Astrocyte (in vitro differentiated cells and primary cell): ENCODE measurements at regions not wholly inside any gene's neighbourhood (a gene's known extent, or its start where the extent isn't known, plus 50 kb on each side); places are given as distances from the start of the nearest gene placed in this dataset.

ENCODE experiments used
- DNase-seq: peaks from one replicate; pipeline ENCODE4 v3.0.0-alpha.2; 2010; ENCODE audit warnings: low read depth
- FAIRE-seq: peaks from 2 replicates; lab custom pipeline; 2011; peaks lifted over from hg19 to GRCh38; lab: Jason Lieb, UNC
- H2AFZ ChIP-seq: 2 replicates; pipeline ENCODE4 v1.6.0; 2012; ENCODE audit warnings: low read depth, low read length, inconsistent platforms
- H3K27ac ChIP-seq: 2 replicates; pipeline ENCODE4 v1.5.1; 2011; ENCODE audit warnings: low read depth, low read length, inconsistent platforms
- H3K27me3 ChIP-seq: 2 replicates; pipeline ENCODE4 v1.6.0; 2011; ENCODE audit warnings: low read length, inconsistent platforms; ENCODE audit not compliant: insufficient read depth
- H3K36me3 ChIP-seq: 2 replicates; pipeline ENCODE4 v1.5.1; 2011; ENCODE audit warnings: low read length, inconsistent platforms; ENCODE audit not compliant: insufficient read depth
- H3K4me1 ChIP-seq: 2 replicates; pipeline ENCODE4 v1.5.1; 2011; ENCODE audit warnings: low read length, inconsistent platforms; ENCODE audit not compliant: insufficient read depth
- H3K4me2 ChIP-seq: 2 replicates; pipeline ENCODE4 v1.6.0; 2012; ENCODE audit warnings: low read length, inconsistent platforms
- H3K4me3 ChIP-seq: 2 replicates; pipeline ENCODE4 v1.5.1; 2011; ENCODE audit warnings: low read depth, mild to moderate bottlenecking, low read length, inconsistent platforms; ENCODE audit not compliant: insufficient read depth
- H3K79me2 ChIP-seq: 2 replicates; pipeline ENCODE4 v1.6.0; 2012; ENCODE audit warnings: mild to moderate bottlenecking, low read length, inconsistent platforms; ENCODE audit not compliant: insufficient read depth
- H3K9ac ChIP-seq: 2 replicates; pipeline ENCODE4 v1.6.0; 2012; ENCODE audit warnings: mild to moderate bottlenecking, low read length, inconsistent platforms
- H3K9me3 ChIP-seq: 2 replicates; pipeline ENCODE4 v1.5.1; 2012; ENCODE audit warnings: low read depth, mild to moderate bottlenecking, low read length, inconsistent platforms; ENCODE audit not compliant: insufficient read depth
- H4K20me1 ChIP-seq: 2 replicates; pipeline ENCODE4 v1.6.0; 2012; ENCODE audit warnings: low read length, inconsistent platforms; ENCODE audit not compliant: insufficient read depth
- H3K27ac Mint-ChIP-seq: one replicate; pipeline ENCODE4 v1.8.0; 2021; ENCODE audit warnings: mild to moderate bottlenecking, mixed read lengths; ENCODE audit not compliant: unreplicated experiment
- H3K27me3 Mint-ChIP-seq: one replicate; pipeline ENCODE4 v1.8.0; 2021; ENCODE audit warnings: low read depth, mixed read lengths; ENCODE audit not compliant: unreplicated experiment
- H3K36me3 Mint-ChIP-seq: one replicate; pipeline ENCODE4 v1.8.0; 2021; ENCODE audit warnings: low read depth, mixed read lengths; ENCODE audit not compliant: unreplicated experiment
- H3K4me1 Mint-ChIP-seq: one replicate; pipeline ENCODE4 v1.8.0; 2021; ENCODE audit warnings: low read depth, mixed read lengths; ENCODE audit not compliant: unreplicated experiment
- H3K4me3 Mint-ChIP-seq: one replicate; pipeline ENCODE4 v1.8.0; 2021; ENCODE audit warnings: mild to moderate bottlenecking, moderate library complexity, mixed read lengths; ENCODE audit not compliant: unreplicated experiment
- H3K9me3 Mint-ChIP-seq: one replicate; pipeline ENCODE4 v1.8.0; 2021; ENCODE audit warnings: mild to moderate bottlenecking, mixed read lengths; ENCODE audit not compliant: unreplicated experiment
- EZH2 ChIP-seq: IDR thresholded peaks from 2 replicates; pipeline ENCODE4 v1.6.1; 2012; ENCODE audit warnings: mild to moderate bottlenecking, low read length, inconsistent platforms; ENCODE audit not compliant: insufficient read depth
- TF ChIP-seq, protein P1 (sequence below): IDR thresholded peaks from 2 replicates; pipeline ENCODE4 v1.5.1; 2011; ENCODE audit warnings: low read depth, mild to moderate bottlenecking, inconsistent platforms, low read length, moderate library complexity; ENCODE audit not compliant: insufficient read depth

DNA sequence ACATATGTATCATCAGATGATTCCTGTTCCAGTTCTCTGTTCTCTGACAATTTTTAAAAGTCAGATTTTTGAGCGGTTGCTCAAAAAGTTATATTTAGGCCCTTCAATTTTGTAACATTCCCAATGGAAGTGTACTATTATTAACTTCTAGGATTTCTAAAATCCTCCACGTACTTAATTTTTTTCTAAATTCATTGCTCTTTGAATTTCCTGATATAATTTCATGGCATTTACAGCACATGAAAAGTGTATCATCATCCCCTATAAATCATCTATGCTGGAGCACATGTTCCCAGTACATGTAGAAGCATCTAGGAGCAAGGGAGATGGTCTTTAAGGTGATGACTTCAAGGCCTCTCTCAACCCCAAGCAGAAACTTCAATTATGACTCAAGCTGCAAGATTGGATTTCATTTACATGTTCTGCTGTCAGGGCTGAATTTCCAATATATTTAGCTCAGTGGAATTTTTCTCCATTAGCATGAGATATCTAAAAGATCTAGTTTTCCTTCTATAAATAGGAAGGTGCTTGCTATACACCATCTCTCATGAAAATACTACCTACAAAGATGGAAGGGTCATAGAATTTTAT is 392.8 kb upstream of the MIR17HG start:
- no peaks in the 10 kb centered on the region for H3K4me1 ChIP-seq
- H3K36me3 Mint-ChIP-seq = no peaks in the 10 kb centered on the region
- H3K27ac ChIP-seq = no peak overlapping the region
- DNase-seq = no peak
- H4K20me1 ChIP-seq = no peaks in the 10 kb centered on the region
- no peak overlapping the region for H3K4me3 ChIP-seq
- H3K36me3 ChIP-seq = no peaks in the 10 kb centered on the region
- H2AFZ ChIP-seq = no peak overlapping the region
- no peak overlapping the region for H3K9ac ChIP-seq
- no peak overlapping the region for H3K4me3 Mint-ChIP-seq
- no peaks in the 10 kb centered on the region for H3K9me3 Mint-ChIP-seq
- H3K27me3 ChIP-seq = no peaks in the 10 kb centered on the region
- no peaks in the 10 kb centered on the region for H3K9me3 ChIP-seq
- TF ChIP-seq EZH2 = no peak
- TF ChIP-seq, protein P1, sequence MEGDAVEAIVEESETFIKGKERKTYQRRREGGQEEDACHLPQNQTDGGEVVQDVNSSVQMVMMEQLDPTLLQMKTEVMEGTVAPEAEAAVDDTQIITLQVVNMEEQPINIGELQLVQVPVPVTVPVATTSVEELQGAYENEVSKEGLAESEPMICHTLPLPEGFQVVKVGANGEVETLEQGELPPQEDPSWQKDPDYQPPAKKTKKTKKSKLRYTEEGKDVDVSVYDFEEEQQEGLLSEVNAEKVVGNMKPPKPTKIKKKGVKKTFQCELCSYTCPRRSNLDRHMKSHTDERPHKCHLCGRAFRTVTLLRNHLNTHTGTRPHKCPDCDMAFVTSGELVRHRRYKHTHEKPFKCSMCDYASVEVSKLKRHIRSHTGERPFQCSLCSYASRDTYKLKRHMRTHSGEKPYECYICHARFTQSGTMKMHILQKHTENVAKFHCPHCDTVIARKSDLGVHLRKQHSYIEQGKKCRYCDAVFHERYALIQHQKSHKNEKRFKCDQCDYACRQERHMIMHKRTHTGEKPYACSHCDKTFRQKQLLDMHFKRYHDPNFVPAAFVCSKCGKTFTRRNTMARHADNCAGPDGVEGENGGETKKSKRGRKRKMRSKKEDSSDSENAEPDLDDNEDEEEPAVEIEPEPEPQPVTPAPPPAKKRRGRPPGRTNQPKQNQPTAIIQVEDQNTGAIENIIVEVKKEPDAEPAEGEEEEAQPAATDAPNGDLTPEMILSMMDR = no peak
- H3K4me2 ChIP-seq = no peak overlapping the region
- no peaks in the 10 kb centered on the region for H3K79me2 ChIP-seq
- peaks cover 10% of the 10 kb centered on the region for H3K4me1 Mint-ChIP-seq
- no peak for FAIRE-seq
- no peak overlapping the region for H3K27ac Mint-ChIP-seq
- no peaks in the 10 kb centered on the region for H3K27me3 Mint-ChIP-seq

DNA sequence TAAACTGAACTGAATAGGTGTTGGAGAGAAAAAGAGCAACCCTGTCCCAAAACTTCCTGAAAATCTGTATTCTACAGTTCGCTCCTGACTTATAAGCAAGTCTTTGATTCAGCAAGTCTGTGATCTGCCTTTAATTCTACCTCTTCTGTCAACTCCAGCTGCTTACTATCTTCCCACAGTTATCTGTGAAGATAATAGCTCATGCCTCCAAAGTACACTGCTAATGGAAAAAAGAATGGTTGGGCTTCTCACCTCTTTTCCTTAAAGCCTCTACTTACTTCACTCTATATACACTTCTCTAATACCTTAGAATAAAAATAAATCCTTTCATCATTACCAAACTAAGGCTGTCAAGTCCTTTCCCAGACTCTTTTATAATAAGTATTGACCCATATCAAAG is 391.5 kb upstream of the MIR17HG start:
- no peak for DNase-seq
- H3K9ac ChIP-seq = no peak overlapping the region
- no peaks in the 10 kb centered on the region for H3K27me3 Mint-ChIP-seq
- H3K4me2 ChIP-seq = no peak overlapping the region
- no peaks in the 10 kb centered on the region for H3K79me2 ChIP-seq
- no peaks in the 10 kb centered on the region for H4K20me1 ChIP-seq
- H3K36me3 Mint-ChIP-seq = no peaks in the 10 kb centered on the region
- H3K4me3 ChIP-seq = no peak overlapping the region
- H3K4me3 Mint-ChIP-seq = no peak overlapping the region
- no peaks in the 10 kb centered on the region for H3K4me1 ChIP-seq
- H3K4me1 Mint-ChIP-seq = peaks cover 6% of the 10 kb centered on the region
- TF ChIP-seq, protein P1 = no peak
- TF ChIP-seq EZH2 = no peak
- H2AFZ ChIP-seq = no peak overlapping the region
- H3K9me3 Mint-ChIP-seq = no peaks in the 10 kb centered on the region
- H3K27ac ChIP-seq = no peak overlapping the region
- no peak for FAIRE-seq
- H3K36me3 ChIP-seq = no peaks in the 10 kb centered on the region
- H3K27ac Mint-ChIP-seq = no peak overlapping the region
- no peaks in the 10 kb centered on the region for H3K27me3 ChIP-seq
- H3K9me3 ChIP-seq = no peaks in the 10 kb centered on the region

DNA sequence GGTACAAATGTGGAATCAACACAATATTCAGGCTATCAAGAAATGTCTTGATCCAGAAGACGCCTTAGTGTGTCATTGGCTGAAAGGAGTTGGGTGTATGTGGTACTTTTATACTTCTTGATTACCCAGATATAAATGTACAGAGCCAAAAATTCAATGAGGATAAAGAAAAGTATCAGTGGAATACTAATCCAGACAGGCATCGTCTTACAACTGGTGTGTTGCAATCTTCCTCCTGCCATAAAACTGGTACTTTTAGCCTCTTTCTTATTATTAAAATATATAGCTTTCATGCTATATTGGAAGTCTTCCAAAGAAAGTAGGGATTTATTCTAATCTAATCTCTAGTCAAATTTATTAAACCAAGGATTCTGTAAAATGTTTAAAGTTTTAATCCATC is 388.6 kb upstream of the MIR17HG start:
- no peaks in the 10 kb centered on the region for H3K27me3 ChIP-seq
- H3K9me3 Mint-ChIP-seq = no peaks in the 10 kb centered on the region
- no peaks in the 10 kb centered on the region for H3K36me3 ChIP-seq
- no peaks in the 10 kb centered on the region for H3K79me2 ChIP-seq
- no peak overlapping the region for H3K4me2 ChIP-seq
- DNase-seq = no peak
- H3K27ac ChIP-seq = no peak overlapping the region
- no peaks in the 10 kb centered on the region for H3K4me1 ChIP-seq
- H2AFZ ChIP-seq = no peak overlapping the region
- no peak for FAIRE-seq
- H3K4me1 Mint-ChIP-seq = no peaks in the 10 kb centered on the region
- no peaks in the 10 kb centered on the region for H4K20me1 ChIP-seq
- H3K27ac Mint-ChIP-seq = no peak overlapping the region
- H3K9ac ChIP-seq = no peak overlapping the region
- H3K36me3 Mint-ChIP-seq = no peaks in the 10 kb centered on the region
- no peak overlapping the region for H3K4me3 ChIP-seq
- no peaks in the 10 kb centered on the region for H3K9me3 ChIP-seq
- no peak for TF ChIP-seq EZH2
- TF ChIP-seq, protein P1 = no peak
- no peak overlapping the region for H3K4me3 Mint-ChIP-seq
- no peaks in the 10 kb centered on the region for H3K27me3 Mint-ChIP-seq
